ENCODE measurements at regions not wholly inside any gene's neighbourhood (a gene's known extent, or its start where the extent isn't known, plus 50 kb on each side); places are given as distances from the start of the nearest gene placed in this dataset.

GRCh38 chr12:58541300-58541690, 379.0 kb downstream of the LRIG3 start:
- TF ChIP-seq YY1 (IDR thresholded peaks at IDR 0.05; ENCODE audit: insufficient read depth, insufficient read length) = no peak
- TF ChIP-seq SUZ12 (IDR thresholded peaks at IDR 0.05; ENCODE audit: extremely low read depth, insufficient read depth, insufficient read length) = no peak
- no peak for TF ChIP-seq ZNF274 (IDR thresholded peaks at IDR 0.05; ENCODE audit: low read depth, low read length)
